GM23338 (cell line): ENCODE measurements at regions not wholly inside any gene's neighbourhood (a gene's known extent, or its start where the extent isn't known, plus 50 kb on each side); places are given as distances from the start of the nearest gene placed in this dataset.

Source experiments
- ATAC-seq: fragments of 200-7000 bp; cut with Tn5 transposase; 3 replicates; pipeline ENCODE4 v1.9.1; 2020
- DNase-seq: peaks from one replicate; pipeline ENCODE4 v3.0.0-alpha.2; 2015; ENCODE audit warnings: low spot score
- H2AFZ ChIP-seq: fragments of 200-600 bp; sonication (generic); 2 replicates; pipeline ENCODE4 v1.8.0; 2016; ENCODE audit warnings: antibody characterized with exemption, mild to moderate bottlenecking, moderate library complexity
- H3F3A ChIP-seq: fragments of 200-600 bp; sonication (generic); replicated peaks from 2 replicates; pipeline ENCODE4 v1.8.0; 2017; ENCODE audit warnings: antibody characterized with exemption, mixed run types, low read depth
- H3K27ac ChIP-seq: fragments of 200-600 bp; sonication (generic); 2 replicates; pipeline ENCODE4 v1.6.1; 2016; ENCODE audit warnings: low read depth
- H3K27me3 ChIP-seq: fragments of 200-600 bp; sonication (generic); 2 replicates; pipeline ENCODE4 v1.8.0; 2016; ENCODE audit warnings: mild to moderate bottlenecking, mixed run types, moderate library complexity; ENCODE audit not compliant: insufficient read depth
- H3K36me3 ChIP-seq: fragments of 200-600 bp; sonication (generic); 2 replicates; pipeline ENCODE4 v1.8.0; 2016; ENCODE audit warnings: mild to moderate bottlenecking; ENCODE audit not compliant: insufficient read depth
- H3K4me1 ChIP-seq: fragments of 200-600 bp; sonication (generic); 2 replicates; pipeline ENCODE4 v1.8.0; 2016; ENCODE audit warnings: mild to moderate bottlenecking, moderate library complexity; ENCODE audit not compliant: insufficient read depth
- H3K4me2 ChIP-seq: fragments of 200-600 bp; sonication (generic); 2 replicates; pipeline ENCODE4 v1.7.1; 2017; ENCODE audit warnings: mixed run types
- H3K4me3 ChIP-seq: fragments of 200-600 bp; sonication (generic); 2 replicates; pipeline ENCODE4 v1.6.1; 2016; ENCODE audit warnings: mixed run types
- H3K79me2 ChIP-seq: fragments of 200-600 bp; sonication (generic); replicated peaks from 2 replicates; pipeline ENCODE4 v1.8.0; 2017; ENCODE audit warnings: mild to moderate bottlenecking; ENCODE audit not compliant: insufficient read depth
- H3K9me2 ChIP-seq: fragments of 200-600 bp; sonication (generic); 2 replicates; pipeline ENCODE4 v1.8.0; 2017; ENCODE audit not compliant: insufficient read depth
- H4K20me1 ChIP-seq: fragments of 200-600 bp; sonication (generic); replicated peaks from 2 replicates; pipeline ENCODE4 v1.8.0; 2017; ENCODE audit warnings: mild to moderate bottlenecking; ENCODE audit not compliant: insufficient read depth
- H3K27ac Mint-ChIP-seq: 2 replicates; pipeline ENCODE4 v1.8.0; 2020; ENCODE audit warnings: inconsistent platforms, mild to moderate bottlenecking, moderate library complexity, mixed read lengths
- H3K27me3 Mint-ChIP-seq: 3 replicates; pipeline ENCODE4 v1.8.0; 2022; ENCODE audit warnings: low read depth, mild to moderate bottlenecking, moderate library complexity, mixed read lengths, inconsistent platforms; ENCODE audit not compliant: insufficient read depth, poor library complexity
- H3K36me3 Mint-ChIP-seq: 3 replicates; pipeline ENCODE4 v1.8.0; 2021; ENCODE audit warnings: low read depth, mild to moderate bottlenecking, inconsistent platforms, moderate library complexity, mixed read lengths
- H3K4me1 Mint-ChIP-seq: 3 replicates; pipeline ENCODE4 v1.8.0; 2020; ENCODE audit warnings: mild to moderate bottlenecking, inconsistent platforms, mixed read lengths
- H3K4me3 Mint-ChIP-seq: 3 replicates; pipeline ENCODE4 v1.8.0; 2021; ENCODE audit warnings: moderate library complexity, mild to moderate bottlenecking, inconsistent platforms, mixed read lengths
- H3K9me3 Mint-ChIP-seq: 3 replicates; pipeline ENCODE4 v1.8.0; 2020; ENCODE audit warnings: moderate library complexity, mild to moderate bottlenecking, inconsistent platforms, mixed read lengths
- CREB1 ChIP-seq: fragments of 250-450 bp; sonication (Bioruptor Pico); IDR thresholded peaks from 2 replicates; pipeline ENCODE4 v1.5.0; 2020; ENCODE audit warnings: low read depth, mild to moderate bottlenecking, moderate library complexity
- EZH2 ChIP-seq: fragments of 200-600 bp; sonication (generic); IDR thresholded peaks from one replicate; pipeline ENCODE4 v1.8.0; 2017; ENCODE audit warnings: antibody characterized with exemption, mild to moderate bottlenecking, low read depth; ENCODE audit not compliant: unreplicated experiment
- NANOG ChIP-seq: IDR thresholded peaks from 2 replicates; pipeline ENCODE4 v1.6.1; 2016; ENCODE audit warnings: antibody characterized with exemption, borderline replicate concordance
- STAT1 ChIP-seq: IDR thresholded peaks from one replicate; pipeline ENCODE4 v1.6.1; 2016; ENCODE audit warnings: antibody characterized with exemption; ENCODE audit not compliant: unreplicated experiment
- TF ChIP-seq, protein P1 (sequence below): IDR thresholded peaks from one replicate; pipeline ENCODE4 v1.6.1; 2018; ENCODE audit warnings: antibody characterized with exemption; ENCODE audit not compliant: unreplicated experiment
- TF ChIP-seq, protein P2 (sequence below): IDR thresholded peaks from 2 replicates; pipeline ENCODE4 v1.6.1; 2016; ENCODE audit warnings: antibody characterized with exemption

GRCh38 chr2:7499018-7499417, 581.8 kb downstream of the RNF144A start:
- H3K9me2 ChIP-seq: no peaks in the 10 kb centered on the region
- no peak for ATAC-seq
- TF ChIP-seq NANOG: no peak

DNA sequence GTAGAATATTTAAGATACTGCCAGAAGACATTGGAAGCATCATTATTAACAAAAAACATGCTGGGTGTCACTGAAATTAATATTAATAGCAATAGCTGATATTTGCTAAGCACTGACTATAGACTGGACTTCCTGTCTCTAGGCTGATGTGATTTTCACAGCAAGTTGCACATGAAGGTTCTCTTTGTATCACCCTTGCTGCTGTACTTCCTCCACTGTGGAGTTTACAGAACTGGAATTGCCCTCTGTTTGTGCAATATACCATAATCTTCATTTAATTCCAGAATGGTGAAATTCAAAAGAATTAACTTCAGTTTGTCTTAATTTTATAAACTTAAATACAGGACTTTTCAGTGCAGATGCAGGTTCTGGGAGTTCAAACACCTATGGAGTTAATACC, 585.1 kb downstream of the RNF144A start:
- no peak for DNase-seq
- Mint-ChIP-seq H3K4me3 (no peak overlapping the region), H3K27ac (no peak overlapping the region), H3K27me3 (no peaks in the 10 kb centered on the region), H3K4me1 (peaks cover 7% of the 10 kb centered on the region), H3K36me3 (no peaks in the 10 kb centered on the region), H3K9me3 (no peaks in the 10 kb centered on the region)
- Histone ChIP-seq H3K79me2 (no peaks in the 10 kb centered on the region), H3F3A (no peaks in the 10 kb centered on the region), H3K27ac (no peak overlapping the region), H3K36me3 (no peaks in the 10 kb centered on the region), H3K4me2 (no peak overlapping the region), H3K27me3 (no peaks in the 10 kb centered on the region), H2AFZ (no peak overlapping the region), H3K4me1 (no peaks in the 10 kb centered on the region), H3K9me2 (no peaks in the 10 kb centered on the region), H3K4me3 (no peak overlapping the region), H4K20me1 (no peaks in the 10 kb centered on the region)
- no peak for TF ChIP-seq CREB1 (CRISPR knock-in tag)
- no peak for TF ChIP-seq STAT1
- TF ChIP-seq, protein P1, sequence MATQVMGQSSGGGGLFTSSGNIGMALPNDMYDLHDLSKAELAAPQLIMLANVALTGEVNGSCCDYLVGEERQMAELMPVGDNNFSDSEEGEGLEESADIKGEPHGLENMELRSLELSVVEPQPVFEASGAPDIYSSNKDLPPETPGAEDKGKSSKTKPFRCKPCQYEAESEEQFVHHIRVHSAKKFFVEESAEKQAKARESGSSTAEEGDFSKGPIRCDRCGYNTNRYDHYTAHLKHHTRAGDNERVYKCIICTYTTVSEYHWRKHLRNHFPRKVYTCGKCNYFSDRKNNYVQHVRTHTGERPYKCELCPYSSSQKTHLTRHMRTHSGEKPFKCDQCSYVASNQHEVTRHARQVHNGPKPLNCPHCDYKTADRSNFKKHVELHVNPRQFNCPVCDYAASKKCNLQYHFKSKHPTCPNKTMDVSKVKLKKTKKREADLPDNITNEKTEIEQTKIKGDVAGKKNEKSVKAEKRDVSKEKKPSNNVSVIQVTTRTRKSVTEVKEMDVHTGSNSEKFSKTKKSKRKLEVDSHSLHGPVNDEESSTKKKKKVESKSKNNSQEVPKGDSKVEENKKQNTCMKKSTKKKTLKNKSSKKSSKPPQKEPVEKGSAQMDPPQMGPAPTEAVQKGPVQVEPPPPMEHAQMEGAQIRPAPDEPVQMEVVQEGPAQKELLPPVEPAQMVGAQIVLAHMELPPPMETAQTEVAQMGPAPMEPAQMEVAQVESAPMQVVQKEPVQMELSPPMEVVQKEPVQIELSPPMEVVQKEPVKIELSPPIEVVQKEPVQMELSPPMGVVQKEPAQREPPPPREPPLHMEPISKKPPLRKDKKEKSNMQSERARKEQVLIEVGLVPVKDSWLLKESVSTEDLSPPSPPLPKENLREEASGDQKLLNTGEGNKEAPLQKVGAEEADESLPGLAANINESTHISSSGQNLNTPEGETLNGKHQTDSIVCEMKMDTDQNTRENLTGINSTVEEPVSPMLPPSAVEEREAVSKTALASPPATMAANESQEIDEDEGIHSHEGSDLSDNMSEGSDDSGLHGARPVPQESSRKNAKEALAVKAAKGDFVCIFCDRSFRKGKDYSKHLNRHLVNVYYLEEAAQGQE: no peak
- TF ChIP-seq, protein P2, sequence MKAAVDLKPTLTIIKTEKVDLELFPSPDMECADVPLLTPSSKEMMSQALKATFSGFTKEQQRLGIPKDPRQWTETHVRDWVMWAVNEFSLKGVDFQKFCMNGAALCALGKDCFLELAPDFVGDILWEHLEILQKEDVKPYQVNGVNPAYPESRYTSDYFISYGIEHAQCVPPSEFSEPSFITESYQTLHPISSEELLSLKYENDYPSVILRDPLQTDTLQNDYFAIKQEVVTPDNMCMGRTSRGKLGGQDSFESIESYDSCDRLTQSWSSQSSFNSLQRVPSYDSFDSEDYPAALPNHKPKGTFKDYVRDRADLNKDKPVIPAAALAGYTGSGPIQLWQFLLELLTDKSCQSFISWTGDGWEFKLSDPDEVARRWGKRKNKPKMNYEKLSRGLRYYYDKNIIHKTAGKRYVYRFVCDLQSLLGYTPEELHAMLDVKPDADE: no peak
- no peak for TF ChIP-seq EZH2
- ATAC-seq: no peak

More at GRCh38 chr2:7499018-7499417, 581.8 kb downstream of the RNF144A start:
- H3K9me3 Mint-ChIP-seq: peaks cover 8% of the 10 kb centered on the region; the same call in 2 of the 3 replicates
- H3K36me3 Mint-ChIP-seq: peaks cover 5% of the 10 kb centered on the region; the same call in 2 of the 3 replicates
- Histone ChIP-seq H3K4me1 (no peaks in the 10 kb centered on the region), H3F3A (no peaks in the 10 kb centered on the region), H3K79me2 (no peaks in the 10 kb centered on the region), H3K27me3 (no peaks in the 10 kb centered on the region), H3K27ac (no peak overlapping the region), H3K4me3 (no peak overlapping the region), H2AFZ (peak overlapping the region; percentile 24; the same call in 1 of the 2 replicates), H4K20me1 (no peaks in the 10 kb centered on the region), H3K4me2 (no peak overlapping the region), H3K36me3 (no peaks in the 10 kb centered on the region)
- no peaks in the 10 kb centered on the region for H3K27me3 Mint-ChIP-seq
- H3K4me3 Mint-ChIP-seq: no peak overlapping the region
- no peak overlapping the region for H3K27ac Mint-ChIP-seq
- no peak for DNase-seq
- H3K4me1 Mint-ChIP-seq: peaks cover 10% of the 10 kb centered on the region
